Osteoblast (primary cell): ENCODE measurements at regions not wholly inside any gene's neighbourhood (a gene's known extent, or its start where the extent isn't known, plus 50 kb on each side); places are given as distances from the start of the nearest gene placed in this dataset.

ENCODE experiments used
- DNase-seq: peaks from one replicate; pipeline ENCODE4 v3.0.0; 2011; ENCODE audit warnings: low spot score, mixed read lengths; ENCODE audit not compliant: insufficient read length; ENCODE audit errors: missing footprints
- H2AFZ ChIP-seq: 2 replicates; pipeline ENCODE4 v1.6.0; 2011; ENCODE audit warnings: mild to moderate bottlenecking, low read length
- H3K27ac ChIP-seq: 2 replicates; pipeline ENCODE4 v1.5.1; 2011; ENCODE audit warnings: mild to moderate bottlenecking, low read depth, low read length, moderate library complexity
- H3K27me3 ChIP-seq: 2 replicates; pipeline ENCODE4 v1.6.0; 2012; ENCODE audit warnings: mild to moderate bottlenecking, control low read depth, inconsistent platforms, low read length, moderate library complexity; ENCODE audit not compliant: insufficient read depth
- H3K36me3 ChIP-seq: 2 replicates; pipeline ENCODE4 v1.5.1; 2011; ENCODE audit warnings: mild to moderate bottlenecking, low read length, control low read depth, moderate library complexity; ENCODE audit not compliant: insufficient read depth
- H3K4me1 ChIP-seq: 2 replicates; pipeline ENCODE4 v1.5.1; 2011; ENCODE audit warnings: mild to moderate bottlenecking, low read length, control low read depth, moderate library complexity; ENCODE audit not compliant: insufficient read depth
- H3K4me2 ChIP-seq: 2 replicates; pipeline ENCODE4 v1.6.0; 2011; ENCODE audit warnings: mild to moderate bottlenecking, low read length; ENCODE audit not compliant: insufficient read depth
- H3K4me3 ChIP-seq: fragments of 200-600 bp; sonication (generic); 3 replicates; pipeline ENCODE4 v1.5.1; 2012; ENCODE audit warnings: mild to moderate bottlenecking, low read length, inconsistent platforms; ENCODE audit not compliant: insufficient read depth
- H3K79me2 ChIP-seq: 2 replicates; pipeline ENCODE4 v1.6.0; 2012; ENCODE audit warnings: mild to moderate bottlenecking, low read length, control low read depth, inconsistent platforms; ENCODE audit not compliant: insufficient read depth
- H3K9me3 ChIP-seq: 2 replicates; pipeline ENCODE4 v1.5.1; 2011; ENCODE audit warnings: low read depth, low read length, control low read depth
- H4K20me1 ChIP-seq: 2 replicates; pipeline ENCODE4 v1.6.0; 2012; ENCODE audit warnings: mild to moderate bottlenecking, low read length, control low read depth; ENCODE audit not compliant: insufficient read depth
- TF ChIP-seq, protein P1 (sequence below): IDR thresholded peaks from 2 replicates; pipeline ENCODE4 v1.5.1; 2011; ENCODE audit warnings: mild to moderate bottlenecking, low read depth, low read length, moderate library complexity; ENCODE audit errors: extremely low read depth

DNA sequence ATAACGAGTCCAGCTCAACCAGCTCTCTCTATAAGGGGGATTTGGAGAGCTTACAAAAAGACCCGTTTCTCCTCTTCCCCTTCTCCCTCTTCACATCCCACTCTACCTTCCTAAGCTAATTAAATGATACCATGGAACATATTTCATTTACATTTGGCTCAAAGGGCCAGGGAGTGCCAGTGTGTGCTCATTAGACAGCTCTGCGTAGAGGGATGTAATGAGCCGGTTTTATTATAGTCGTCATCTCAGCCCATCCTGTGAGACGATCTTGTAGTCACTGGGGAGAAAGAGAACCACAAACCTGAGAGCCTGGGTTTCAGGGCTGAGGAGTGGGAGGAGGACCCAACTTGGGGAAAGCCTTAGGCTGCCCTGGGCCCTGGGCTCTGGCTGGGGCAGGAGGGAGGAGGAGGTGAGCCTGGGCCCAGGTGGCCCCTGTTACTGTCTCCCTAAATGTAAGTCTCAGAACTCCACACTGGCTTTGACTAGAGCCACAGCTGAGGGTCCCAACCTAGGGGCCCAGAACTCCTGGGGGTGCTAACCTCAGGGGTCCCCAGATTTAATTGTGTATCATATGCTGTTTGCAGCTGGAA, 354.6 kb downstream of the MATN1 start:
- no peaks in the 10 kb centered on the region for H3K79me2 ChIP-seq
- no peaks in the 10 kb centered on the region for H3K4me1 ChIP-seq
- H2AFZ ChIP-seq = no peak overlapping the region
- no peaks in the 10 kb centered on the region for H4K20me1 ChIP-seq
- peak; percentile 38 for DNase-seq
- H3K27ac ChIP-seq = no peak overlapping the region
- no peak overlapping the region for H3K4me3 ChIP-seq
- no peaks in the 10 kb centered on the region for H3K36me3 ChIP-seq
- no peak overlapping the region for H3K4me2 ChIP-seq
- peaks cover 3% of the 10 kb centered on the region for H3K27me3 ChIP-seq
- TF ChIP-seq, protein P1, sequence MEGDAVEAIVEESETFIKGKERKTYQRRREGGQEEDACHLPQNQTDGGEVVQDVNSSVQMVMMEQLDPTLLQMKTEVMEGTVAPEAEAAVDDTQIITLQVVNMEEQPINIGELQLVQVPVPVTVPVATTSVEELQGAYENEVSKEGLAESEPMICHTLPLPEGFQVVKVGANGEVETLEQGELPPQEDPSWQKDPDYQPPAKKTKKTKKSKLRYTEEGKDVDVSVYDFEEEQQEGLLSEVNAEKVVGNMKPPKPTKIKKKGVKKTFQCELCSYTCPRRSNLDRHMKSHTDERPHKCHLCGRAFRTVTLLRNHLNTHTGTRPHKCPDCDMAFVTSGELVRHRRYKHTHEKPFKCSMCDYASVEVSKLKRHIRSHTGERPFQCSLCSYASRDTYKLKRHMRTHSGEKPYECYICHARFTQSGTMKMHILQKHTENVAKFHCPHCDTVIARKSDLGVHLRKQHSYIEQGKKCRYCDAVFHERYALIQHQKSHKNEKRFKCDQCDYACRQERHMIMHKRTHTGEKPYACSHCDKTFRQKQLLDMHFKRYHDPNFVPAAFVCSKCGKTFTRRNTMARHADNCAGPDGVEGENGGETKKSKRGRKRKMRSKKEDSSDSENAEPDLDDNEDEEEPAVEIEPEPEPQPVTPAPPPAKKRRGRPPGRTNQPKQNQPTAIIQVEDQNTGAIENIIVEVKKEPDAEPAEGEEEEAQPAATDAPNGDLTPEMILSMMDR = no peak
- no peaks in the 10 kb centered on the region for H3K9me3 ChIP-seq

DNA sequence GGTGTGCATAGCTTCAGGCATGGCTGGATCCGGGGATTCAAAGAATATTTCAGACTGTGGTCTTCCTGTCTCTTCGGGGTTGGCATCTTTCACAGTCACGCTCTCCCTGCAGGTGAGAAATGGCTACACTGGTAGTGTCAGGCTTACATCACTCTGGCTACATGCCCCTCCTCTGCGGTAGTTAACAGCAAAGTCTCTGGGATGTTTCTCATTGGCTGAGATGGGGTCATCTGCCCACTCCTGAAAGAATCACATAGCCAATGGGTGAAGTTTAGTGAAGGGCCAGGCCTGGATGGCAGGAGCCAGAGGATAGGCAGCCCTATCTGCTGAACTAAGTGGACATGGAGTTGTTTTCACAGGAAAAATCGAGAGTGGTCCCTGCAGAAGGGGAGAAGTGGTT, 356.5 kb downstream of the MATN1 start:
- Histone ChIP-seq H2AFZ (no peak overlapping the region), H3K9me3 (no peaks in the 10 kb centered on the region), H3K4me2 (no peak overlapping the region), H4K20me1 (no peaks in the 10 kb centered on the region), H3K4me3 (no peak overlapping the region), H3K4me1 (no peaks in the 10 kb centered on the region), H3K79me2 (no peaks in the 10 kb centered on the region), H3K27me3 (peaks cover 3% of the 10 kb centered on the region), H3K27ac (no peak overlapping the region), H3K36me3 (no peaks in the 10 kb centered on the region)
- TF ChIP-seq, protein P1 = no peak
- no peak for DNase-seq

DNA sequence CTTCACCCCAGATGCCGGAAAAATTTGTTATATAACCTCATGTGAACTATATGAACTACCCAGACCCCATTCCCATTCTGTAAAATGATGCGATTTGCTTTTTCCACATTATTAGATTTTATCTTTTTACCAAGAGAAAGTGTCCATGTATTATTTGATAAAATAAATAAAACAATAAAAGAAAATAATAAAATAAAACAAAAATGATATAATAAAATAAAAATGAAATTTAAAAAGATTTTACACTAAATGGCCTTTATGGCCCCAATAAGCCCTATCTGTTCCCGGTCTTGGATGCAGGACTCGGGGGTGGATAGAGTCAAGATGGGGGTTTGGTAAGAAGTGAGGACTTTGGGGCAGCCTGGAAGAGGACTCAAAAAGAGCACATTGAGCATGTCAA, 357.2 kb downstream of the MATN1 start:
- H3K27ac ChIP-seq = no peak overlapping the region
- H3K4me3 ChIP-seq = no peak overlapping the region
- H2AFZ ChIP-seq = no peak overlapping the region
- H3K27me3 ChIP-seq = peaks cover 3% of the 10 kb centered on the region
- DNase-seq = no peak
- TF ChIP-seq, protein P1 = no peak
- H4K20me1 ChIP-seq = no peaks in the 10 kb centered on the region
- H3K36me3 ChIP-seq = no peaks in the 10 kb centered on the region
- no peak overlapping the region for H3K4me2 ChIP-seq
- no peaks in the 10 kb centered on the region for H3K4me1 ChIP-seq
- H3K79me2 ChIP-seq = no peaks in the 10 kb centered on the region
- no peaks in the 10 kb centered on the region for H3K9me3 ChIP-seq

DNA sequence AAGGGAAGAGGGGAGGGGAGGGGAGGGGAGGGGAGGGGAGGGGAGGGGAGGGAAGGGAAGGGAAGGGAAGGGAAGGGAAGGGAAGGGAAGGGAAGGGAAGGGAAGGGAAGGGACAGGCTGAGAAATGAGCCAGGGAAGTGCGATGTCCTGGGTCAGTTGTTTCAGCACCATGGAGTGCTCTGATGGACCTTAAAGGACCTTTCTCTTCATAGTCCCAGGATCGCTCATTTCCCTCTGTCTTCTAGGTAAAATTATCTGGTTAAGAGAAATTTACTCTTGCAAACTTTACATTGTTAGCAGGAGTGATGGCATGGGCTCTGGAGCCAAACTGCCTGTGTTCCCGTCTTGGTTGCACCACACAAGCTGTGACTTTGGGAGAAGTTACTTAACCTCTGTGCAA, 357.8 kb downstream of the MATN1 start:
- H3K79me2 ChIP-seq = no peaks in the 10 kb centered on the region
- H2AFZ ChIP-seq = no peak overlapping the region
- H4K20me1 ChIP-seq = no peaks in the 10 kb centered on the region
- no peaks in the 10 kb centered on the region for H3K9me3 ChIP-seq
- DNase-seq = no peak
- H3K36me3 ChIP-seq = no peaks in the 10 kb centered on the region
- TF ChIP-seq, protein P1 = no peak
- H3K4me3 ChIP-seq = no peak overlapping the region
- H3K4me2 ChIP-seq = no peak overlapping the region
- no peak overlapping the region for H3K27ac ChIP-seq
- peaks cover 3% of the 10 kb centered on the region for H3K27me3 ChIP-seq
- no peaks in the 10 kb centered on the region for H3K4me1 ChIP-seq
